ENCODE measurements at regions not wholly inside any gene's neighbourhood (a gene's known extent, or its start where the extent isn't known, plus 50 kb on each side); places are given as distances from the start of the nearest gene placed in this dataset.

DNA sequence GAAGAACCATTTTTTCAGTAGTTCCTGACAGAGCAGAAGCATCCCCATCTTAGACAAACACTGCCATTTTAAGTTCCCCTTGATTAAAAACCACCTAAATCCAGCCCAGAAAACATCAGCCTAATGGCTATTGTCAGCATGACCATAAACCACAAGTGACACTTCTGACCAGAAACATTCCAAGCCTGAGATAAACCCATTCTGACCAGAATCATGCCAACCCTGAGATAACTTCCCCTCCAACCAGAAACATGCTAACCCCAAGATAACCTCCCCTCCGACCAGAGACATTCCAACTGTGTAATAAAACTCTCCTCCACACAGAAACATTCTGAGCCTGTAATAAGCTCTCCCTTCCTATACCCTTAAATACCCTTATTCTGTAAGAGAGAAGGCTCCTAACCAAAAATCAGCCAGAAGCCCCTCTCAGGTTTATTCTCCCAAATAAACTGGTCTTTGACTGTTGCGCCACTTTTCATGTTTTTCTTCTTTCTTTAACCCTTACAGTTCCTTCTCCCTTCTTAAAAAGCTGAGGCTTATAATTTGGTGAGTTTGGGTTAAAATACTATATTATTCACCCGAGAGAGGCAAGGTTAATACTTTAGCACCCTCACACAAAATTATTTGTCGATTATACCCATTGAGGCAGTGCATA, 149.7 kb downstream of the HNMT start:
- TF ChIP-seq, protein P1, sequence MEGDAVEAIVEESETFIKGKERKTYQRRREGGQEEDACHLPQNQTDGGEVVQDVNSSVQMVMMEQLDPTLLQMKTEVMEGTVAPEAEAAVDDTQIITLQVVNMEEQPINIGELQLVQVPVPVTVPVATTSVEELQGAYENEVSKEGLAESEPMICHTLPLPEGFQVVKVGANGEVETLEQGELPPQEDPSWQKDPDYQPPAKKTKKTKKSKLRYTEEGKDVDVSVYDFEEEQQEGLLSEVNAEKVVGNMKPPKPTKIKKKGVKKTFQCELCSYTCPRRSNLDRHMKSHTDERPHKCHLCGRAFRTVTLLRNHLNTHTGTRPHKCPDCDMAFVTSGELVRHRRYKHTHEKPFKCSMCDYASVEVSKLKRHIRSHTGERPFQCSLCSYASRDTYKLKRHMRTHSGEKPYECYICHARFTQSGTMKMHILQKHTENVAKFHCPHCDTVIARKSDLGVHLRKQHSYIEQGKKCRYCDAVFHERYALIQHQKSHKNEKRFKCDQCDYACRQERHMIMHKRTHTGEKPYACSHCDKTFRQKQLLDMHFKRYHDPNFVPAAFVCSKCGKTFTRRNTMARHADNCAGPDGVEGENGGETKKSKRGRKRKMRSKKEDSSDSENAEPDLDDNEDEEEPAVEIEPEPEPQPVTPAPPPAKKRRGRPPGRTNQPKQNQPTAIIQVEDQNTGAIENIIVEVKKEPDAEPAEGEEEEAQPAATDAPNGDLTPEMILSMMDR (IDR thresholded peaks at IDR 0.05; ENCODE audit: poor library complexity), result no peak
- TF ChIP-seq EZH2 (IDR thresholded peaks at IDR 0.05; ENCODE audit: borderline replicate concordance) (no peak), EZH2phosphoT487 (IDR thresholded peaks at IDR 0.05; ENCODE audit: low read depth, severe bottlenecking, unreplicated experiment) (no peak)

Data from hepatocyte (in vitro differentiated cells).